Activated CD4-positive, alpha-beta T cell treated with anti-CD3 and anti-CD28 coated beads, Interleukin-2, amount 10 ng/mL, durations not matched to agents 7 days and 5 days (primary cell): ENCODE measurements at regions not wholly inside any gene's neighbourhood (a gene's known extent, or its start where the extent isn't known, plus 50 kb on each side); places are given as distances from the start of the nearest gene placed in this dataset.
"Not testable (repeated sequence)": the region's sequence is repeated elsewhere in the genome, so short reads cannot be mapped to it uniquely, and the experiment has no call there.

Experiments used
- CTCF ChIA-PET: fragments of 350-600 bp; sonication (Branson Sonifier 250); formaldehyde crosslinking; loops from one replicate; lab custom pipeline; 2021; ENCODE audit warnings: antibody characterized with exemption; lab: Charles Lee
- POLR2A ChIA-PET: fragments of 350-600 bp; sonication (Branson Sonifier 250); formaldehyde crosslinking; loops from one replicate; lab custom pipeline; 2021; ENCODE audit warnings: antibody characterized with exemption; lab: Charles Lee
- DNase-seq: peaks from one replicate; pipeline ENCODE4 v3.0.0-alpha.2; 2020
- H3K27ac Mint-ChIP-seq: one replicate; pipeline ENCODE4 v1.8.0; 2021; ENCODE audit warnings: mild to moderate bottlenecking, moderate library complexity, mixed read lengths
- H3K27me3 Mint-ChIP-seq: one replicate; pipeline ENCODE4 v1.8.0; 2021; ENCODE audit warnings: mixed read lengths
- H3K36me3 Mint-ChIP-seq: one replicate; pipeline ENCODE4 v1.8.0; 2021; ENCODE audit warnings: low read depth, mixed read lengths
- H3K4me1 Mint-ChIP-seq: one replicate; pipeline ENCODE4 v1.8.0; 2021; ENCODE audit warnings: mixed read lengths
- H3K4me3 Mint-ChIP-seq: one replicate; pipeline ENCODE4 v1.8.0; 2021; ENCODE audit warnings: mild to moderate bottlenecking, moderate library complexity, mixed read lengths
- H3K9me3 Mint-ChIP-seq: one replicate; pipeline ENCODE4 v1.8.0; 2021; ENCODE audit warnings: mixed read lengths

GRCh38 chr3:117047951-117048705 lies 338.5 kb downstream of the TUSC7 start:
- ChIA-PET CTCF (no interaction called here), POLR2A (no interaction called here)
- Mint-ChIP-seq H3K27ac (no peak overlapping the region), H3K4me3 (no peak overlapping the region), H3K9me3 (no peaks in the 10 kb centered on the region), H3K4me1 (no peaks in the 10 kb centered on the region), H3K27me3 (no peaks in the 10 kb centered on the region), H3K36me3 (no peaks in the 10 kb centered on the region)
- no peak for DNase-seq

DNA sequence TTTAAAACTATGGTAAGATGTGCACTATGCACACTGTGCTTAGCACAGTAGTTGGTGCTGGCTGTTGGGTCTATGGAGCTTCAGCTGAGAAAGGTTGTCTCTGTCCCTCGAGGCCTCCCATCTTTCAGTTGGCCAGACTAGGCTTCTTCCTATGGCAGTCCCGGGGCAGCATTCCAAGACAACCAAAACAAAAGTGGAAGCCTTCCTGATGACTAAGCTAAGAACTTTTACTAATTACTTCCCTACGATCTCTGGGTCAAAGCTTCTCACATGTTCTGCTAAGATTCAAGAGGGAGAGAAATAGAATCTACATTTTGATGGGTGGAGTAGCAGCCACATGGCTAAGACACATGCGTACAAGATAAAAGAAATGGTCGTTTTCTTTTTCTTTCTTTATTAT lies 342.8 kb downstream of the TUSC7 start:
- no peaks in the 10 kb centered on the region for H3K9me3 Mint-ChIP-seq
- H3K27ac Mint-ChIP-seq, result no peak overlapping the region
- no peaks in the 10 kb centered on the region for H3K36me3 Mint-ChIP-seq
- POLR2A ChIA-PET, result no interaction called here
- DNase-seq, result no peak
- H3K4me3 Mint-ChIP-seq, result no peak overlapping the region
- CTCF ChIA-PET, result no interaction called here
- no peaks in the 10 kb centered on the region for H3K27me3 Mint-ChIP-seq
- H3K4me1 Mint-ChIP-seq, result no peaks in the 10 kb centered on the region

GRCh38 chr3:117054556-117054955 lies 345.0 kb downstream of the TUSC7 start:
- CTCF ChIA-PET, result no interaction called here
- Mint-ChIP-seq H3K27me3 (no peaks in the 10 kb centered on the region), H3K4me3 (no peak overlapping the region), H3K36me3 (no peaks in the 10 kb centered on the region), H3K4me1 (no peaks in the 10 kb centered on the region), H3K9me3 (no peaks in the 10 kb centered on the region), H3K27ac (no peak overlapping the region)
- no peak for DNase-seq
- POLR2A ChIA-PET, result no interaction called here

GRCh38 chr3:117056946-117057345 lies 347.4 kb downstream of the TUSC7 start:
- H3K27me3 Mint-ChIP-seq, H3K4me3 Mint-ChIP-seq, H3K36me3 Mint-ChIP-seq, H3K4me1 Mint-ChIP-seq, POLR2A ChIA-PET, DNase-seq, H3K27ac Mint-ChIP-seq, CTCF ChIA-PET, H3K9me3 Mint-ChIP-seq: not testable (repeated sequence)

GRCh38 chr3:117059067-117059955 lies 349.7 kb downstream of the TUSC7 start:
- ChIA-PET CTCF (no interaction called here), POLR2A (no interaction called here)
- H3K4me3 Mint-ChIP-seq, result no peak overlapping the region
- H3K27ac Mint-ChIP-seq, result no peak overlapping the region
- no peak for DNase-seq
- no peaks in the 10 kb centered on the region for H3K4me1 Mint-ChIP-seq
- no peaks in the 10 kb centered on the region for H3K9me3 Mint-ChIP-seq
- no peaks in the 10 kb centered on the region for H3K27me3 Mint-ChIP-seq
- H3K36me3 Mint-ChIP-seq, result no peaks in the 10 kb centered on the region

DNA sequence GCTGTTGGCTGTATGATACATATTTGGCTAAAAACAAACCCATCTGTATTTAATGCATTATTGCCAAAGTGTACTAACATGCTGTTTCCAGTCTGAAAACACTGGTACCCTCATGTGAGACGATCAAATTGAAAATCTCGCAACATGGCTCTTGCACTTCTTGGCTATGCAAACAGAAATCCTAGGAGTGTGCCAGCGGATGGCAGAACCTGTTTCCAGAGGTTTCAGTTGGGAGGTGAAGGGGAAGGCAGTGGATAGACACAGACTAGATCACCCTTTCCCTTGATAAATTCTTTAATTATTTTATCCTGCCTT lies 350.3 kb downstream of the TUSC7 start:
- Mint-ChIP-seq H3K27me3 (no peaks in the 10 kb centered on the region), H3K4me3 (no peak overlapping the region), H3K4me1 (no peaks in the 10 kb centered on the region), H3K9me3 (no peaks in the 10 kb centered on the region), H3K36me3 (no peaks in the 10 kb centered on the region), H3K27ac (no peak overlapping the region)
- POLR2A ChIA-PET, result no interaction called here
- no peak for DNase-seq
- CTCF ChIA-PET, result no interaction called here

DNA sequence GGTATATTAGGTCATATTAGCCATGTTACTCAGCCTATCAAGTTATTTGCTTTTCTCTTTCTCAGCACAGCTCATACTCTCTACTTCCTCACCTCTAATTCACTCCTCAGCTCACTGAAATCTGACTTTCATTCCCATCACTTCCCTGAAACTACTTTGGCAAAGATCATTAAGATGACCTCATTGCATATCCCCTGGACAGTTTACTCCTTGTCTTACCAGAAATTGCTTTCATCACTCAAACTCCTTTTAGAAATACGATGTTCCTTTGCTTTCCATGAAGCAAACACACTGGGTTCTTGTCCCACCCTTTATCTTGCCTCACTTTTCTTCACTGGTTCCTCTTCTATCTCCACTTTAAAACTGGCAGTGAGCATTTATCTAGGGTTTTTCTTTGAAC lies 354.4 kb downstream of the TUSC7 start:
- CTCF ChIA-PET, result no interaction called here
- POLR2A ChIA-PET, result no interaction called here
- H3K36me3 Mint-ChIP-seq, result no peaks in the 10 kb centered on the region
- H3K27ac Mint-ChIP-seq, result no peak overlapping the region
- no peak overlapping the region for H3K4me3 Mint-ChIP-seq
- no peaks in the 10 kb centered on the region for H3K4me1 Mint-ChIP-seq
- no peaks in the 10 kb centered on the region for H3K9me3 Mint-ChIP-seq
- DNase-seq, result no peak
- H3K27me3 Mint-ChIP-seq, result no peaks in the 10 kb centered on the region

GRCh38 chr3:117068301-117068700 lies 358.7 kb downstream of the TUSC7 start:
- no peaks in the 10 kb centered on the region for H3K27me3 Mint-ChIP-seq
- CTCF ChIA-PET, result no interaction called here

DNA sequence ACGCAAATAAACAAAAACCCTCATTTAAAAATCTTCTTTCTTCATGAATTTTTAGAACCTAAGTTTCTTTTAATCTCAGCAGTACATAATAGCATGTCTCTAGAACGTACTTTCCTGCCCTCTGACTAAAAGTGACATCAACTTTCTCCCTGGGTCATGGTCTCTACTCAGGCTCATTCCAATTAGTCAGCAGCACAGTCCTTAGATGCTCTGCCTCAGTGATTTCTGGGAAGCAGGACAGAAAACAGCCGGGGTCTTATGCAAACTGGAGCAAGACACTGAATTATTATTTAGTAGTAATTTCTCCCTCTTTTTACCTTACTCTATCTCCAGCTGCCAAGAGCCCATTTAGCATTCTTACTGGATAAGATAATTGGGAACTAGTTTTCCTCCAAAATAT lies 365.2 kb downstream of the TUSC7 start:
- Mint-ChIP-seq H3K27ac (no peak overlapping the region), H3K9me3 (no peaks in the 10 kb centered on the region), H3K36me3 (no peaks in the 10 kb centered on the region), H3K27me3 (no peaks in the 10 kb centered on the region), H3K4me3 (no peak overlapping the region), H3K4me1 (no peaks in the 10 kb centered on the region)
- CTCF ChIA-PET, result no interaction called here
- no peak for DNase-seq
- POLR2A ChIA-PET, result no interaction called here

More at GRCh38 chr3:117068301-117068700, 358.7 kb downstream of the TUSC7 start:
- H3K9me3 Mint-ChIP-seq, result no peaks in the 10 kb centered on the region
- DNase-seq, result no peak
- no peaks in the 10 kb centered on the region for H3K4me1 Mint-ChIP-seq
- H3K27ac Mint-ChIP-seq, result no peak overlapping the region
- no peaks in the 10 kb centered on the region for H3K36me3 Mint-ChIP-seq
- POLR2A ChIA-PET, result no interaction called here
- no peak overlapping the region for H3K4me3 Mint-ChIP-seq

GRCh38 chr3:117079997-117080396 lies 370.4 kb downstream of the TUSC7 start:
- CTCF ChIA-PET, result no interaction called here

GRCh38 chr3:117080872-117081271 lies 371.3 kb downstream of the TUSC7 start:
- H3K36me3 Mint-ChIP-seq, result no peaks in the 10 kb centered on the region
- no peak overlapping the region for H3K27ac Mint-ChIP-seq

More at GRCh38 chr3:117079997-117080396, 370.4 kb downstream of the TUSC7 start:
- POLR2A ChIA-PET, result no interaction called here
- no peaks in the 10 kb centered on the region for H3K36me3 Mint-ChIP-seq
- no peak overlapping the region for H3K27ac Mint-ChIP-seq
- H3K4me1 Mint-ChIP-seq, result no peaks in the 10 kb centered on the region
- no peak overlapping the region for H3K4me3 Mint-ChIP-seq
- H3K9me3 Mint-ChIP-seq, result no peaks in the 10 kb centered on the region
- H3K27me3 Mint-ChIP-seq, result no peaks in the 10 kb centered on the region
- DNase-seq, result no peak

GRCh38 chr3:117084277-117084676 lies 374.7 kb downstream of the TUSC7 start:
- no peaks in the 10 kb centered on the region for H3K4me1 Mint-ChIP-seq
- no peak for DNase-seq
- ChIA-PET CTCF (no interaction called here), POLR2A (no interaction called here)
- no peaks in the 10 kb centered on the region for H3K36me3 Mint-ChIP-seq
- H3K4me3 Mint-ChIP-seq, result no peak overlapping the region
- no peaks in the 10 kb centered on the region for H3K27me3 Mint-ChIP-seq
- no peak overlapping the region for H3K27ac Mint-ChIP-seq
- H3K9me3 Mint-ChIP-seq, result no peaks in the 10 kb centered on the region

More at GRCh38 chr3:117080872-117081271, 371.3 kb downstream of the TUSC7 start:
- DNase-seq, result no peak
- Mint-ChIP-seq H3K9me3 (no peaks in the 10 kb centered on the region), H3K4me3 (no peak overlapping the region), H3K27me3 (no peaks in the 10 kb centered on the region), H3K4me1 (no peaks in the 10 kb centered on the region)
- ChIA-PET POLR2A (no interaction called here), CTCF (no interaction called here)

DNA sequence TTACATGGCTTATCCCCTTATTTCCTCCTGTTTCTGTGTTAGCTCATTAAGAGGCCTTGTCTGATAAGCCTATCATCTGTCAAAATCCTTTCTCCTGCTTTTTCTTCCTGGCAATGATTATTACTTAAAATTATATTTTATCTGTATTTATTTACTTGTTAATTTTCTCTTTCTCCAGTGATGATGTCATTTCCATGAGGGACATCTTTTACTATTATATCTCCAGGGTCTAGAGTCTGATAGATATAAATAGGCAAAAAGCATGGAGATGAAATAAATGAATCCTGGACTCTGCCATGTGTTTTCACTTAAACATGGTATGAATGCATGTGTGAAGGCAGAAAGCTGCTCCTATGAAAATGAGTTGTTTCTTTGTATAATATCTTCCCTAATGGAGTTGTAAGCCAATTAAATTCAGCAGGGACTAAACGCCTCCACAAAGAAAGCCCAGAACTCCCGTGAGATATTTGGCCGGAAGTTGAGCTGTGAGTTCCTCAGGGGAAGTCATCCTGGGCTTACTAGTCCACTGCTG lies 375.2 kb downstream of the TUSC7 start:
- ChIA-PET POLR2A (no interaction called here), CTCF (no interaction called here)
- Mint-ChIP-seq H3K36me3 (no peaks in the 10 kb centered on the region), H3K27ac (no peak overlapping the region), H3K4me1 (no peaks in the 10 kb centered on the region), H3K9me3 (no peaks in the 10 kb centered on the region), H3K4me3 (no peak overlapping the region), H3K27me3 (no peaks in the 10 kb centered on the region)
- no peak for DNase-seq
